PC-3 (cell line): ENCODE measurements at regions not wholly inside any gene's neighbourhood (a gene's known extent, or its start where the extent isn't known, plus 50 kb on each side); places are given as distances from the start of the nearest gene placed in this dataset.

ENCODE experiments used
- ATAC-seq: fragments of 200-7000 bp; cut with Tn5 transposase; 2 replicates; pipeline ENCODE4 v1.9.1; 2020; ENCODE audit warnings: mild to moderate bottlenecking, moderate library complexity
- BruUV-seq: library from RNA; stranded (reverse); fragments of 400-500 nt; replicated peaks from 2 replicates; lab custom pipeline; 2021; lab: Mats Ljungman, UMichigan
- CTCF ChIA-PET: fragments of 300-600 bp; sonication (Branson Sonifier 250); formaldehyde crosslinking; loops from one replicate; lab custom pipeline; 2022; ENCODE audit warnings: antibody characterized with exemption; lab: Charles Lee
- POLR2A ChIA-PET: fragments of 300-600 bp; sonication (Branson Sonifier 250); formaldehyde crosslinking; loops from one replicate; lab custom pipeline; 2022; ENCODE audit warnings: antibody characterized with exemption; ENCODE audit not compliant: unreplicated experiment; lab: Charles Lee
- DNase-seq: peaks from one replicate; pipeline ENCODE4 v3.0.0-alpha.2; 2015
- H2AFZ ChIP-seq: fragments of 300-600 bp; sonication (generic); 2 replicates; pipeline ENCODE4 v1.6.0; 2016; ENCODE audit warnings: antibody characterized with exemption, low read length
- H3F3A ChIP-seq: fragments of 300-600 bp; sonication (generic); one replicate; pipeline ENCODE4 v1.6.0; 2017; ENCODE audit warnings: antibody characterized with exemption, low read length, control low read depth, mild to moderate bottlenecking; ENCODE audit not compliant: unreplicated experiment
- H3K27ac ChIP-seq: fragments of 300-600 bp; sonication (generic); 2 replicates; pipeline ENCODE4 v1.5.1; 2016; ENCODE audit warnings: mild to moderate bottlenecking, low read length
- H3K27me3 ChIP-seq: fragments of 300-600 bp; sonication (generic); 2 replicates; pipeline ENCODE4 v1.6.1; 2016; ENCODE audit warnings: low read length, mixed read lengths
- H3K36me3 ChIP-seq: fragments of 300-600 bp; sonication (generic); 2 replicates; pipeline ENCODE4 v1.6.1; 2016; ENCODE audit warnings: low read depth, mixed run types, low read length, mixed read lengths
- H3K4me1 ChIP-seq: fragments of 300-600 bp; sonication (generic); 2 replicates; pipeline ENCODE4 v1.5.1; 2016; ENCODE audit warnings: low read length; ENCODE audit not compliant: insufficient read depth
- H3K4me2 ChIP-seq: fragments of 300-600 bp; sonication (generic); 2 replicates; pipeline ENCODE4 v1.6.0; 2016; ENCODE audit warnings: low read length
- H3K4me3 ChIP-seq: fragments of 300-600 bp; sonication (generic); 2 replicates; pipeline ENCODE4 v1.5.1; 2016; ENCODE audit warnings: mild to moderate bottlenecking, low read length, mixed read lengths
- H3K79me2 ChIP-seq: fragments of 300-600 bp; sonication (generic); 2 replicates; pipeline ENCODE4 v1.6.1; 2017; ENCODE audit warnings: low read length, mixed read lengths
- H3K9ac ChIP-seq: fragments of 300-600 bp; sonication (generic); 2 replicates; pipeline ENCODE4 v1.6.0; 2016; ENCODE audit warnings: mild to moderate bottlenecking, low read length
- H3K9me2 ChIP-seq: fragments of 300-600 bp; sonication (generic); replicated peaks from 2 replicates; pipeline ENCODE4 v1.6.1; 2016; ENCODE audit warnings: mixed run types, low read length, mixed read lengths
- H3K9me3 ChIP-seq: fragments of 300-600 bp; sonication (generic); 2 replicates; pipeline ENCODE4 v1.6.1; 2016; ENCODE audit warnings: low read length, mixed read lengths
- H4K20me1 ChIP-seq: fragments of 300-600 bp; sonication (generic); 2 replicates; pipeline ENCODE4 v1.6.1; 2016; ENCODE audit warnings: low read length, mixed read lengths
- EZH2 ChIP-seq: fragments of 300-600 bp; sonication (generic); IDR thresholded peaks from one replicate; pipeline ENCODE4 v1.6.1; 2017; ENCODE audit warnings: antibody characterized with exemption, mild to moderate bottlenecking, low read length; ENCODE audit not compliant: unreplicated experiment
- EZH2phosphoT487 ChIP-seq: fragments of 300-600 bp; sonication (generic); IDR thresholded peaks from 2 replicates; pipeline ENCODE4 v1.6.1; 2018; ENCODE audit warnings: mild to moderate bottlenecking, antibody characterized with exemption, low read length, borderline replicate concordance
- intact Hi-C: fragments of 100-400 bp; cut with micrococcal nuclease; formaldehyde crosslinking; loops from 2 replicates; pipeline ENCODE4 v1.9.0; 2023
- TF ChIP-seq, protein P1 (sequence below): fragments of 300-600 bp; sonication (generic); conservative IDR thresholded peaks from 2 replicates; pipeline ENCODE4 v1.5.1; 2017; ENCODE audit warnings: antibody characterized with exemption, low read depth, mild to moderate bottlenecking, low read length

DNA sequence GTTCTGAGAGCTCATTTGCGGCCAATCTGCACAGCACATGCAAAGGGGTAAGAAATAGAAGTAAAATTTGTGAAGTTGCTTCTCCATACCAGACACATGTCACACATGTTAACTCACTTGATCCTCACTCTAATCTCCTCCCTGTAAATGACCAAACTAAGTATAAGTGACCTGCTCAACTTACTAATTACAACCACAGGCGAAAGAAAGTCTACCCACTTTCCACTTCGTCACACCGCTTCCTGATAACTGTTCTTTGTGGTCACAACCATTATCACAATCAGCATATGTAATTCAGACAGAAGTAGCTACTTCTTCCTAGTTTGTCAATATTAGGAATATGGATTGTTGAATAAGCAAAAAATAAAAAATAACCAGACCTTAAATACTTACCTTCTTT is 293.7 kb upstream of the CLEC14A start:
- no peak overlapping the region for H3K4me2 ChIP-seq
- no peak overlapping the region for H2AFZ ChIP-seq
- H3K4me1 ChIP-seq, result no peaks in the 10 kb centered on the region
- ATAC-seq (no peak), DNase-seq (no peak)
- peaks cover 12% of the 10 kb centered on the region; the same call in 1 of the 2 replicates for H3K27me3 ChIP-seq
- POLR2A ChIA-PET, result no interaction called here
- no TSS peak for BruUV-seq
- H3K36me3 ChIP-seq, result no peaks in the 10 kb centered on the region
- H3K9me3 ChIP-seq, result no peaks in the 10 kb centered on the region
- no peaks in the 10 kb centered on the region for H4K20me1 ChIP-seq
- H3K9me2 ChIP-seq, result no peaks in the 10 kb centered on the region
- no peak overlapping the region for H3K4me3 ChIP-seq
- CTCF ChIA-PET, result no interaction called here
- no peaks in the 10 kb centered on the region for H3K79me2 ChIP-seq
- intact Hi-C loops, result no loop called here
- H3K9ac ChIP-seq, result no peak overlapping the region
- no peaks in the 10 kb centered on the region for H3F3A ChIP-seq
- no peak overlapping the region for H3K27ac ChIP-seq
- TF ChIP-seq, protein P1, sequence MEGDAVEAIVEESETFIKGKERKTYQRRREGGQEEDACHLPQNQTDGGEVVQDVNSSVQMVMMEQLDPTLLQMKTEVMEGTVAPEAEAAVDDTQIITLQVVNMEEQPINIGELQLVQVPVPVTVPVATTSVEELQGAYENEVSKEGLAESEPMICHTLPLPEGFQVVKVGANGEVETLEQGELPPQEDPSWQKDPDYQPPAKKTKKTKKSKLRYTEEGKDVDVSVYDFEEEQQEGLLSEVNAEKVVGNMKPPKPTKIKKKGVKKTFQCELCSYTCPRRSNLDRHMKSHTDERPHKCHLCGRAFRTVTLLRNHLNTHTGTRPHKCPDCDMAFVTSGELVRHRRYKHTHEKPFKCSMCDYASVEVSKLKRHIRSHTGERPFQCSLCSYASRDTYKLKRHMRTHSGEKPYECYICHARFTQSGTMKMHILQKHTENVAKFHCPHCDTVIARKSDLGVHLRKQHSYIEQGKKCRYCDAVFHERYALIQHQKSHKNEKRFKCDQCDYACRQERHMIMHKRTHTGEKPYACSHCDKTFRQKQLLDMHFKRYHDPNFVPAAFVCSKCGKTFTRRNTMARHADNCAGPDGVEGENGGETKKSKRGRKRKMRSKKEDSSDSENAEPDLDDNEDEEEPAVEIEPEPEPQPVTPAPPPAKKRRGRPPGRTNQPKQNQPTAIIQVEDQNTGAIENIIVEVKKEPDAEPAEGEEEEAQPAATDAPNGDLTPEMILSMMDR, result no peak
- TF ChIP-seq EZH2 (no peak), EZH2phosphoT487 (no peak)

DNA sequence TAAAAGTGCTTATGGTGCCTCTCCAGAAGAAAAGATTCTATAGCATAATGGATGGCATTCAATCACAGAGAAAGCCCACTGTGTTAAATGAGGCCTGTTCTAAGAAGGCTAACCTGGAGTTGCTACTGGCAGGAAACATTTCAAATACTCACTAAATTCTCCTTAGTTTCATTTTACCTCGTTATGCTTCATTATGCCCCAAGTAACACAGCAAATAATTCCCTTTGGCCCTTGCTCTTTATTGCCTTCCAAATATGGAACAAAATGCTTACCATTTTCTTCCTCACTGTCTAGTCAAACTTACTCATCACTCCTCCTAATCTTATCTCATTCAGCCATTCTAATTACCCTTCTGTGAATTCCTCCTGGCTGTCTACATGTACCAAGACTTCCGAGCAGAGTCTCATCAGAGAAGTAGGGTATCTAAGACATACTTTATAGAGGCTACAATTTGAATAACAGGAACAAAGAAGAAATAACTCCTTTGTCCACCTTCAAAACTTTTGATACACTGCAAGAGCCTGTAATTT is 292.1 kb upstream of the CLEC14A start:
- Histone ChIP-seq H3K79me2 (no peaks in the 10 kb centered on the region), H3K4me1 (no peaks in the 10 kb centered on the region), H3K4me2 (no peak overlapping the region), H3F3A (no peaks in the 10 kb centered on the region), H3K36me3 (no peaks in the 10 kb centered on the region), H3K9me2 (no peaks in the 10 kb centered on the region), H3K9ac (no peak overlapping the region), H3K4me3 (no peak overlapping the region), H3K9me3 (no peaks in the 10 kb centered on the region), H3K27me3 (peaks cover 12% of the 10 kb centered on the region; the same call in 1 of the 2 replicates), H3K27ac (no peak overlapping the region), H2AFZ (0 out of 2 replicates have a peak overlapping the region, but pooled peaks have one; percentile 48), H4K20me1 (no peaks in the 10 kb centered on the region)
- intact Hi-C loops, result no loop called here
- no peak for DNase-seq
- TF ChIP-seq EZH2 (no peak), EZH2phosphoT487 (no peak)
- TF ChIP-seq, protein P1, result no peak
- no peak for ATAC-seq
- POLR2A ChIA-PET, result no interaction called here
- no TSS peak for BruUV-seq
- CTCF ChIA-PET, result no interaction called here

DNA sequence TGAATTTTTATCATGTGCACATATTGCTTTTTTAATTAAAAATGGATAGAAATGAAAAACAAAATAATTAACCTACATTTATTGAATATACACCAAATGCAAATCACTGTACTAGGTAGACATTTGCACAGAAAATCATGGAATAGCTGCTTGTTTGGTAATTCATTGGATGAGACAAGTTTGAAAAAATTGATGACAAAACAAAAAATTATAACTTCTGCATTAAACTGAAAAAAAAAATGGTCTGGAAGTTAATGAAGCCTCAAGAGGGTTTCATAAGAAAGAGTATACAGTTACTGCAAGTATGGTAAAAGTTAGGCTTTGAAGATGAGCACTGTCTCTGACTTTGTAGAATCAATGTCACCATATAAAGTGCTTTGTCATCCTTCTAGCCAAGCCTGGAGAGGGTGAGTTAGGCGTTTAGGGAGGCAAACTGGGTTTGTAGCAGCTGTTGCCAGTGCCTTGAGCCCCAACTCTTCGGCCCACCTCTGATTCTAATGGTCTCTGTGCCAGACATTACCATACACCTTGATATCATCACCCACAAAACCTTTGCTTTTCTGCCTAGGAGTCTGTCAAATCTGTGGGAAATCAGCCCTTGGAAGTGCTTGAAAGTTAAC is 291.1 kb upstream of the CLEC14A start:
- H3K4me3 ChIP-seq, result no peak overlapping the region
- TF ChIP-seq, protein P1, result no peak
- TF ChIP-seq EZH2, result no peak
- no peak for TF ChIP-seq EZH2phosphoT487
- BruUV-seq, result no TSS peak
- H3K27me3 ChIP-seq, result peaks cover 14% of the 10 kb centered on the region
- no peaks in the 10 kb centered on the region for H3F3A ChIP-seq
- no peak overlapping the region for H3K4me2 ChIP-seq
- no peaks in the 10 kb centered on the region for H4K20me1 ChIP-seq
- H3K27ac ChIP-seq, result no peak overlapping the region
- H2AFZ ChIP-seq, result no peak overlapping the region
- ChIA-PET POLR2A (no interaction called here), CTCF (no interaction called here)
- H3K4me1 ChIP-seq, result no peaks in the 10 kb centered on the region
- ATAC-seq (no peak), DNase-seq (no peak)
- H3K9me3 ChIP-seq, result no peaks in the 10 kb centered on the region
- intact Hi-C loops, result no loop called here
- H3K9me2 ChIP-seq, result no peaks in the 10 kb centered on the region
- no peaks in the 10 kb centered on the region for H3K36me3 ChIP-seq
- H3K9ac ChIP-seq, result no peak overlapping the region
- H3K79me2 ChIP-seq, result no peaks in the 10 kb centered on the region
